HG02973 (cell line): ENCODE measurements at regions not wholly inside any gene's neighbourhood (a gene's known extent, or its start where the extent isn't known, plus 50 kb on each side); places are given as distances from the start of the nearest gene placed in this dataset.

Experiments
- ATAC-seq: cut with Tn5 transposase; IDR thresholded peaks from one replicate; pipeline ENCODE4 v1.9.1; 2021; ENCODE audit warnings: moderate library complexity; ENCODE audit not compliant: unreplicated experiment

- no peak for ATAC-seq
These were observed 239.5 kb upstream of the SALL3 start for GRCh38 chr18:78739882-78740677.

GRCh38 chr18:78740876-78741275 is 238.7 kb upstream of the SALL3 start:
- no peak for ATAC-seq

- no peak for ATAC-seq
These were observed 238.0 kb upstream of the SALL3 start for GRCh38 chr18:78741381-78742217.

- no peak for ATAC-seq
These were observed 237.3 kb upstream of the SALL3 start for GRCh38 chr18:78742218-78742745.

- ATAC-seq = no peak
These were observed 236.5 kb upstream of the SALL3 start for GRCh38 chr18:78743078-78743477.

GRCh38 chr18:78751664-78752063 is 228.0 kb upstream of the SALL3 start:
- no peak for ATAC-seq

GRCh38 chr18:78753240-78753639 is 226.4 kb upstream of the SALL3 start:
- no peak for ATAC-seq

GRCh38 chr18:78754311-78755043 is 225.1 kb upstream of the SALL3 start:
- no peak for ATAC-seq

- ATAC-seq = no peak
These were observed 222.6 kb upstream of the SALL3 start for GRCh38 chr18:78757014-78757413.

GRCh38 chr18:78758496-78758895 is 221.1 kb upstream of the SALL3 start:
- no peak for ATAC-seq

GRCh38 chr18:78762753-78763152 is 216.9 kb upstream of the SALL3 start:
- no peak for ATAC-seq

- no peak for ATAC-seq
These were observed 215.1 kb upstream of the SALL3 start for GRCh38 chr18:78764544-78764943.

- ATAC-seq = no peak
These were observed 214.5 kb upstream of the SALL3 start for GRCh38 chr18:78765142-78765541.

- ATAC-seq = no peak
These were observed 213.9 kb upstream of the SALL3 start for GRCh38 chr18:78765637-78766281.

- ATAC-seq = no peak
These were observed 212.7 kb upstream of the SALL3 start for GRCh38 chr18:78766651-78767533.

GRCh38 chr18:78767648-78768071 is 212.0 kb upstream of the SALL3 start:
- no peak for ATAC-seq

- no peak for ATAC-seq
These were observed 211.4 kb upstream of the SALL3 start for GRCh38 chr18:78768221-78768620.

GRCh38 chr18:78768656-78769501 is 210.7 kb upstream of the SALL3 start:
- no peak for ATAC-seq
